Right cardiac atrium (tissue), 5 donors: ENCODE measurements at regions not wholly inside any gene's neighbourhood (a gene's known extent, or its start where the extent isn't known, plus 50 kb on each side); places are given as distances from the start of the nearest gene placed in this dataset.

Experiments
- ATAC-seq, 2 donors: fragments of 200-7000 bp; cut with Tn5 transposase; one replicate each; pipeline versions ENCODE4 v1.8.0 to v1.9.1; 2020; ENCODE audit warnings: moderate library complexity in 2 of 2, mild to moderate bottlenecking in 1 of 2
- DNase-seq, 3 donors: peaks; one replicate each; pipeline ENCODE4 v3.0.0-alpha.2; 2020
- H3K27ac ChIP-seq: one replicate; pipeline ENCODE4 v1.5.1; 2013; ENCODE audit warnings: mild to moderate bottlenecking, low read length, control low read depth, moderate library complexity
- H3K27me3 ChIP-seq: one replicate; pipeline ENCODE4 v1.6.1; 2013; ENCODE audit not compliant: control insufficient read depth, insufficient read depth
- H3K4me1 ChIP-seq: one replicate; pipeline ENCODE4 v1.6.1; 2013; ENCODE audit warnings: low read length; ENCODE audit not compliant: control insufficient read depth, insufficient read depth
- H3K4me3 ChIP-seq: one replicate; pipeline ENCODE4 v1.5.1; 2013; ENCODE audit warnings: low read length, control low read depth
- H3K9me3 ChIP-seq: one replicate; pipeline ENCODE4 v1.6.1; 2013; ENCODE audit warnings: low read length; ENCODE audit not compliant: control insufficient read depth
- WGBS: extraction: QIAGEN DNeasy Blood & Tissue Kit; methylation state at CpG from one replicate; pipeline ENCODE4 v1.1.7; 2013; 5-methylcytosine and 5-hydroxymethylcytosine counted together
- intact Hi-C, 4 donors: fragments of 100-400 bp; cut with DNase I; formaldehyde crosslinking; loops; one replicate each; pipeline versions ENCODE4 v1.11.0 to v1.14.0; 2022 to 2023
- donor health status: healthy with polysubstance abuse.
- donor health status: DM: no; HTN: yes; CAD: no.
- donor health status: DM: no; HTN: no; CAD: no.
- donor health status: DM: no; HTN: yes; CAD: no; lungs with severe emphysema.
- donor health status: DM: yes; HTN: yes; CAD: no.

GRCh38 chr9:89714321-89714720, 109.5 kb downstream of the GADD45G start:
- WGBS: 67% methylated on average over 5 of the region's 5 CpGs
- intact Hi-C loops: no loop called here
- Histone ChIP-seq H3K4me3 (no peak overlapping the region), H3K9me3 (no peaks in the 10 kb centered on the region), H3K4me1 (peaks cover 6% of the 10 kb centered on the region), H3K27me3 (no peaks in the 10 kb centered on the region), H3K27ac (no peak overlapping the region)
- DNase-seq (no peak), ATAC-seq (no peak)

- Histone ChIP-seq H3K27ac (no peak overlapping the region), H3K9me3 (no peaks in the 10 kb centered on the region), H3K4me3 (no peak overlapping the region), H3K27me3 (no peaks in the 10 kb centered on the region), H3K4me1 (peaks cover 5% of the 10 kb centered on the region)
- intact Hi-C loops: no loop called here
- whole genome bisulfite sequencing: 92% methylated on average over 2 of the region's 2 CpGs
- DNase-seq (no peak), ATAC-seq (no peak)
These were observed 110.6 kb downstream of the GADD45G start for GRCh38 chr9:89715318-89715858.

GRCh38 chr9:89715881-89716280, 111.1 kb downstream of the GADD45G start:
- Histone ChIP-seq H3K27me3 (no peaks in the 10 kb centered on the region), H3K4me3 (no peak overlapping the region), H3K27ac (no peak overlapping the region), H3K9me3 (no peaks in the 10 kb centered on the region), H3K4me1 (peaks cover 3% of the 10 kb centered on the region)
- ATAC-seq: no peak
- intact Hi-C loops: no loop called here
- WGBS: 90% methylated on average over 3 of the region's 3 CpGs
- DNase-seq: no peak

DNA sequence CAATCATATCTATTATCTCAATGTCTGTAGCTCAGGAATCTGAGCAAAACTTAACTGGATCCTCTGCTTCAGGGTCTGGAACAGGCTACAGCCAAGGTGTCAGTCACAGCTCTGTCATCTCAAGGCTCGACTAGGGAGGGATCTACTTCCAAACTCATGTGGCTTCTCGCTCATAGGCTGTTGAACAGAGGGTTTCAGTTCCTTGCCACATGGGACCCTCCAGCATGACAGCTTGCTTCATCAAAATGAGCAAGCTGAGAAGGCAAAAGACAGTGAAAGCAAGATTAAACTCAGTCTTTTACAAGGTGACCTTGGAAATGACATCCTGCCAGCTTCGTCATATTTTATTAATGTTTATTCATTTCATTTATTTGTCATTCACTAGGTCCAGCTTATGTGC, 111.7 kb downstream of the GADD45G start:
- intact Hi-C loops: no loop called here
- no peak for ATAC-seq
- Histone ChIP-seq H3K27ac (no peak overlapping the region), H3K4me3 (no peak overlapping the region), H3K27me3 (no peaks in the 10 kb centered on the region), H3K4me1 (peaks cover 3% of the 10 kb centered on the region), H3K9me3 (no peaks in the 10 kb centered on the region)
- no peak for DNase-seq
- WGBS: 83% methylated on average over 3 of the region's 3 CpGs

- H3K4me3 ChIP-seq: no peak overlapping the region
- no peaks in the 10 kb centered on the region for H3K9me3 ChIP-seq
- no peak overlapping the region for H3K27ac ChIP-seq
- H3K27me3 ChIP-seq: no peaks in the 10 kb centered on the region
- intact Hi-C loops: no loop called here
- 75% methylated on average over 3 of the region's 3 CpGs for WGBS
- H3K4me1 ChIP-seq: peaks cover 3% of the 10 kb centered on the region
- ATAC-seq: no peak
- DNase-seq: no peak
These were observed 113.4 kb downstream of the GADD45G start for GRCh38 chr9:89718176-89718575.

- WGBS: 70% methylated on average over 4 of the region's 4 CpGs
- H3K27me3 ChIP-seq: no peaks in the 10 kb centered on the region
- no peak overlapping the region for H3K27ac ChIP-seq
- H3K4me3 ChIP-seq: no peak overlapping the region
- H3K9me3 ChIP-seq: no peaks in the 10 kb centered on the region
- DNase-seq (no peak), ATAC-seq (peak; percentile 29 to 34)
- H3K4me1 ChIP-seq: peaks cover 3% of the 10 kb centered on the region
- intact Hi-C loops: no loop called here
These were observed 113.8 kb downstream of the GADD45G start for GRCh38 chr9:89718651-89719050.

DNA sequence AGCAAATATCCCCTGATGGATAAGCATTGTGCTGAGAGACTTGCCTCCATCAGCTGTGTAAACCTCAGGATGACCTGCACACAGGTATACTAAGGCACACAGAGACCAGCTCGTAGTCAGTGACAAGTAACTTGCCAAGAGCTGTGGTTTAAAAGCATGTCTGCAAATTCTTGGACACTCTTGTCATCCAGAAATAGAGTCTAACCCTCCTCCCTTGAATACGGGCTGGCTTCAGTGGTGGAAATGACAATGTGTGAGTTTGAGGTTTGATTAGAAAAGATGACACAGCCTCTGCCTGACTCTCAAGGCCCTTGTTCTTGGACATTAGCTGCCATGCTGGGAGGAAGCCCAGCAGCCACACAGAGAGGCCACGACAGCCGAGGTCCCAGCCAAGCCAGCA, 114.4 kb downstream of the GADD45G start:
- H3K4me3 ChIP-seq: no peak overlapping the region
- WGBS: 72% methylated on average over 4 of the region's 4 CpGs

GRCh38 chr9:89720696-89721175, 115.9 kb downstream of the GADD45G start:
- DNase-seq (no peak), ATAC-seq (no peak)
- Histone ChIP-seq H3K27me3 (no peaks in the 10 kb centered on the region), H3K27ac (no peak overlapping the region), H3K4me1 (peaks cover 3% of the 10 kb centered on the region), H3K4me3 (no peak overlapping the region), H3K9me3 (no peaks in the 10 kb centered on the region)
- WGBS: 72% methylated on average over 4 of the region's 4 CpGs
- intact Hi-C loops: no loop called here

More for the DNA sequence above, 114.4 kb downstream of the GADD45G start:
- Histone ChIP-seq H3K27ac (peak overlapping the region; percentile 69), H3K4me1 (peaks cover 3% of the 10 kb centered on the region), H3K9me3 (no peaks in the 10 kb centered on the region), H3K27me3 (no peaks in the 10 kb centered on the region)
- intact Hi-C loops: no loop called here
- DNase-seq (no peak), ATAC-seq (peak; percentile 32 to 34)

- H3K4me1 ChIP-seq: peaks cover 3% of the 10 kb centered on the region
- H3K4me3 ChIP-seq: no peak overlapping the region
- H3K9me3 ChIP-seq: no peaks in the 10 kb centered on the region
- no peak overlapping the region for H3K27ac ChIP-seq
- peak; percentile 59 to 67 for ATAC-seq
- H3K27me3 ChIP-seq: no peaks in the 10 kb centered on the region
- intact Hi-C loops: no loop called here
- no peak for DNase-seq
- WGBS: 62% methylated on average over 4 of the region's 4 CpGs
These were observed 116.4 kb downstream of the GADD45G start for GRCh38 chr9:89721176-89721700.

DNA sequence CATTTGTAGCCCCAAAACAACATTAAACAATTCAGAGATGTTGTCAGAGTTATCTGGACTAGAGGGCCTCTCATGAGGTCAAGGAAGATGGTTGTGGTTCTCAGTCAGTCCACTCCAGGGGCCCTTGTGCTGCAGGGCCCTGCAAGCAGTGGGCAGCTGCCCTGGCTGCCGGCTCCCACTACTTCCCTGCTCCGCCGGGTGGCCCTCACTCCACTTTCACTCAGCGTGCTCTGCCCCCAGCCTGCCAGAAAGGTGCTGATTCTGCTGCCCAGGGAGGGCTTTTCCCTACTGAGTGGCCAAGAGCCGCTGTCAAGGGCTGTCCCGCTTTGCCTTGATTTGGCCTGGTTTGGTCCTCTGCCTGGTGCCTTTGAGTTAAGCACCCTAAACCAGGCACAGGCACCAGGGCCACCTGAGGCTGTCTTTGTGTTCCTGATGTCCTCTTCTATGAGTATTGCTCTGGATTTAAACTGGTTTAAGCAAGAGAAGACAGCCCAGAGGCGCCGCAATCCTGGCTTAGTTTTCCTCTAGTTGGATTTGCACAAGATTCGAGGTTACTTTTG, 117.2 kb downstream of the GADD45G start:
- H3K27me3 ChIP-seq: no peaks in the 10 kb centered on the region
- no peaks in the 10 kb centered on the region for H3K9me3 ChIP-seq
- WGBS: 88% methylated on average over 9 of the region's 9 CpGs
- ATAC-seq (no peak), DNase-seq (no peak)
- intact Hi-C loops: no loop called here
- no peak overlapping the region for H3K4me3 ChIP-seq
- H3K4me1 ChIP-seq: peaks cover 3% of the 10 kb centered on the region
- H3K27ac ChIP-seq: no peak overlapping the region

DNA sequence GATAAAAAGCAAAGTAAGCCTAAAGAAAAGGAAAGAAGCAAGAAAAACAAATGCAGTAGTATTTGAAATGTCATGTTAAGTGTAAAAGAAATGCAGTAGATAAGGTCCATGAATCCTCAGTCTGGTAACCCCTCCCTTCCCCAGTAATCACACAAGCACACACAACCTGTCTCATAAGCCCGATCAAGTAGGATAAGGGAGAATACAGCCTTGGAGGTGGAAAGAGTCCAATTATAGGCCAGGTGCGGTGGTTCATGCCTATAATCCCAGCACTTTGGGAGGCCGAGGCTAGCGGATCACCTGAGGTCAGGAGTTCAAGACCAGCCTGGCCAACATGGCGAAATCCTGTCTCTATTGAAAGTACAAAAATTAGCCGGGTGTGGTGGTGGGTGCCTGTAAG, 117.9 kb downstream of the GADD45G start:
- Histone ChIP-seq H3K4me1 (peaks cover 3% of the 10 kb centered on the region), H3K27ac (no peak overlapping the region), H3K9me3 (no peaks in the 10 kb centered on the region), H3K27me3 (no peaks in the 10 kb centered on the region), H3K4me3 (no peak overlapping the region)
- intact Hi-C loops: no loop called here
- WGBS: 94% methylated on average over 6 of the region's 6 CpGs
- DNase-seq: no peak
- ATAC-seq: no peak
